ENCODE measurements at regions not wholly inside any gene's neighbourhood (a gene's known extent, or its start where the extent isn't known, plus 50 kb on each side); places are given as distances from the start of the nearest gene placed in this dataset.

GRCh38 chr6:91018586-91018985 is 431.7 kb upstream of the MAP3K7 start:
- Histone ChIP-seq H3K9ac (ENCODE audit: insufficient read depth in 1 of 2, low read length in 2 of 2) (no peak overlapping the region), H3K4me1 (ENCODE audit: control insufficient read depth in 5 of 5, insufficient read depth in 5 of 5, low read length in 5 of 5) (no peaks in the 10 kb centered on the region), H3K9me3 (ENCODE audit: control insufficient read depth in 4 of 4, insufficient read depth in 3 of 4, low read length in 3 of 4) (no peaks in the 10 kb centered on the region), H3K36me3 (ENCODE audit: control insufficient read depth in 4 of 4, insufficient read depth in 4 of 4, low read length in 4 of 4) (no peaks in the 10 kb centered on the region), H3K4me3 (no peak overlapping the region), H3K27me3 (ENCODE audit: control insufficient read depth in 3 of 3, insufficient read depth in 3 of 3, low read length in 2 of 3) (no peaks in the 10 kb centered on the region), H3K27ac (ENCODE audit: low read depth in 1 of 2, low read length in 1 of 2) (no peak overlapping the region)
- TF ChIP-seq CTCF (IDR thresholded peaks at IDR 0.05; ENCODE audit: control extremely low read depth, extremely low read depth): no peak
- WGBS, 2 donors: 92 to 96% methylated on average over 3 of the region's 3 CpGs
- no peak for ATAC-seq (ENCODE audit: insufficient read depth, low FRiP score)
- DNase-seq: no peak

GRCh38 chr6:91013511-91013910 is 426.6 kb upstream of the MAP3K7 start:
- Histone ChIP-seq H3K27me3 (ENCODE audit: control insufficient read depth in 3 of 3, insufficient read depth in 3 of 3, low read length in 2 of 3) (no peaks in the 10 kb centered on the region), H3K9ac (ENCODE audit: insufficient read depth in 1 of 2, low read length in 2 of 2) (no peak overlapping the region), H3K4me3 (no peak overlapping the region), H3K27ac (ENCODE audit: low read depth in 1 of 2, low read length in 1 of 2) (no peak overlapping the region), H3K9me3 (ENCODE audit: control insufficient read depth in 4 of 4, insufficient read depth in 3 of 4, low read length in 3 of 4) (no peaks in the 10 kb centered on the region), H3K4me1 (ENCODE audit: control insufficient read depth in 5 of 5, insufficient read depth in 5 of 5, low read length in 5 of 5) (no peaks in the 10 kb centered on the region), H3K36me3 (ENCODE audit: control insufficient read depth in 4 of 4, insufficient read depth in 4 of 4, low read length in 4 of 4) (no peaks in the 10 kb centered on the region)
- TF ChIP-seq CTCF (IDR thresholded peaks at IDR 0.05; ENCODE audit: control extremely low read depth, extremely low read depth): no peak
- ATAC-seq (ENCODE audit: insufficient read depth, low FRiP score) (no peak), DNase-seq (no peak)

GRCh38 chr6:90997076-90997475 is 410.2 kb upstream of the MAP3K7 start:
- H3K9ac ChIP-seq (ENCODE audit: insufficient read depth in 1 of 2, low read length in 2 of 2): no peak overlapping the region
- no peak for DNase-seq
- WGBS, 2 donors: 70 to 85% methylated on average over 4 of the region's 4 CpGs
- H3K27me3 ChIP-seq (ENCODE audit: control insufficient read depth in 3 of 3, insufficient read depth in 3 of 3, low read length in 2 of 3): no peaks in the 10 kb centered on the region
- H3K4me3 ChIP-seq: no peak overlapping the region
- H3K27ac ChIP-seq (ENCODE audit: low read depth in 1 of 2, low read length in 1 of 2): no peak overlapping the region
- TF ChIP-seq CTCF (IDR thresholded peaks at IDR 0.05; ENCODE audit: control extremely low read depth, extremely low read depth): no peak
- H3K4me1 ChIP-seq (ENCODE audit: control insufficient read depth in 5 of 5, insufficient read depth in 5 of 5, low read length in 5 of 5): no peaks in the 10 kb centered on the region
- no peak for ATAC-seq (ENCODE audit: insufficient read depth, low FRiP score)
- H3K36me3 ChIP-seq (ENCODE audit: control insufficient read depth in 4 of 4, insufficient read depth in 4 of 4, low read length in 4 of 4): no peaks in the 10 kb centered on the region
- no peaks in the 10 kb centered on the region for H3K9me3 ChIP-seq (ENCODE audit: control insufficient read depth in 4 of 4, insufficient read depth in 3 of 4, low read length in 3 of 4)

- DNase-seq: no peak
- H3K36me3 ChIP-seq (ENCODE audit: control insufficient read depth in 4 of 4, insufficient read depth in 4 of 4, low read length in 4 of 4): no peaks in the 10 kb centered on the region
- TF ChIP-seq CTCF (IDR thresholded peaks at IDR 0.05; ENCODE audit: control extremely low read depth, extremely low read depth): no peak
- 71 to 77% methylated on average over 3 of the region's 3 CpGs for WGBS, 2 donors
- ATAC-seq (ENCODE audit: insufficient read depth, low FRiP score): no peak
- no peaks in the 10 kb centered on the region for H3K9me3 ChIP-seq (ENCODE audit: control insufficient read depth in 4 of 4, insufficient read depth in 3 of 4, low read length in 3 of 4)
- H3K27ac ChIP-seq (ENCODE audit: low read depth in 1 of 2, low read length in 1 of 2): no peak overlapping the region
- H3K4me1 ChIP-seq (ENCODE audit: control insufficient read depth in 5 of 5, insufficient read depth in 5 of 5, low read length in 5 of 5): no peaks in the 10 kb centered on the region
- H3K4me3 ChIP-seq: no peak overlapping the region
- no peaks in the 10 kb centered on the region for H3K27me3 ChIP-seq (ENCODE audit: control insufficient read depth in 3 of 3, insufficient read depth in 3 of 3, low read length in 2 of 3)
- no peak overlapping the region for H3K9ac ChIP-seq (ENCODE audit: insufficient read depth in 1 of 2, low read length in 2 of 2)
These were observed 406.9 kb upstream of the MAP3K7 start for GRCh38 chr6:90993770-90994169.

Measured in lung (tissue), 11 donors.